Spleen (tissue), 11 donors: ENCODE measurements at regions not wholly inside any gene's neighbourhood (a gene's known extent, or its start where the extent isn't known, plus 50 kb on each side); places are given as distances from the start of the nearest gene placed in this dataset.

Experiments
- DNase-seq: peaks from one replicate; pipeline ENCODE4 v3.0.0-alpha.2; 2020
- H3K27ac ChIP-seq, 8 donors: fragments of 200-600 bp; sonication (generic) in 7 of 8; 1 replicate in 4 of 8; 2 replicates in 4 of 8; pipeline versions ENCODE4 v1.5.0 to v1.8.0; 2016 to 2021; ENCODE audit warnings: inconsistent platforms in 4 of 8, mild to moderate bottlenecking in 4 of 8, moderate library complexity in 1 of 8
- H3K27me3 ChIP-seq, 7 donors: fragments of 200-600 bp; sonication (generic) in 6 of 7; replicated peaks in 1 of 7; 1 replicate in 4 of 7; 2 replicates in 3 of 7; pipeline versions ENCODE4 v1.5.0 to v1.8.0; 2016 to 2021; ENCODE audit warnings: inconsistent platforms in 3 of 7, mild to moderate bottlenecking in 1 of 7
- H3K36me3 ChIP-seq, 6 donors: fragments of 200-600 bp; sonication (generic) in 5 of 6; 1 replicate in 4 of 6; 2 replicates in 2 of 6; pipeline versions ENCODE4 v1.5.0 to v1.8.0; 2016 to 2021; ENCODE audit warnings: inconsistent platforms in 2 of 6
- H3K4me1 ChIP-seq, 6 donors: fragments of 200-600 bp; sonication (generic) in 5 of 6; 1 replicate in 3 of 6; 2 replicates in 3 of 6; pipeline versions ENCODE4 v1.5.0 to v1.8.0; 2016 to 2021; ENCODE audit warnings: inconsistent platforms in 3 of 6
- H3K4me3 ChIP-seq, 8 donors: fragments of 200-600 bp; sonication (generic) in 7 of 8; 1 replicate in 4 of 8; 2 replicates in 4 of 8; pipeline versions ENCODE4 v1.5.0 to v1.8.0; 2016 to 2021; ENCODE audit warnings: inconsistent platforms in 4 of 8, mild to moderate bottlenecking in 4 of 8, moderate library complexity in 2 of 8
- H3K9me3 ChIP-seq, 8 donors: fragments of 200-600 bp; sonication (generic) in 7 of 8; 1 replicate in 4 of 8; 2 replicates in 4 of 8; pipeline versions ENCODE4 v1.5.0 to v1.8.0; 2016 to 2021; ENCODE audit warnings: inconsistent platforms in 4 of 8
- CTCF ChIP-seq, 11 experiments: fragments of 200-600 bp in 7 of 11; fragments of 450-650 bp in 4 of 11; sonication (generic) in 4 of 11; IDR thresholded peaks in 8 of 11; conservative IDR thresholded peaks in 3 of 11; 1 replicate in 7 of 11; 2 replicates in 4 of 11; pipeline versions ENCODE4 v1.4.0 to v1.8.0; 2016 to 2021; ENCODE audit warnings: antibody characterized with exemption in 11 of 11, inconsistent platforms in 4 of 11, mild to moderate bottlenecking in 1 of 11
- POLR2A ChIP-seq, 3 donors: fragments of 450-650 bp; IDR thresholded peaks; one replicate each; pipeline ENCODE4 v1.5.1; 2017; ENCODE audit warnings: antibody characterized with exemption in 3 of 3, mild to moderate bottlenecking in 1 of 3
- POLR2AphosphoS5 ChIP-seq, 3 donors: sonication (generic); formaldehyde crosslinking; IDR thresholded peaks; one replicate each; pipeline ENCODE4 v1.5.1; 2017; ENCODE audit warnings: antibody characterized with exemption in 3 of 3
- WGBS, 5 donors: extraction: QIAGEN DNeasy Blood & Tissue Kit in 3 of 5; methylation state at CpG; one replicate each; pipeline versions ENCODE4 v1.1.5 to v1.1.7; 2013 to 2018; 5-methylcytosine and 5-hydroxymethylcytosine counted together
- intact Hi-C: fragments of 100-400 bp; cut with DNase I; formaldehyde crosslinking; loops from one replicate; pipeline ENCODE4 v1.15.0; 2023; ENCODE audit warnings: low total_unique reads
- donor health status: healthy with polysubstance abuse.
- donor health status: DM: no; HTN: no; CAD: no; lungs with moderate emphysema.
- donor health status: DM: no; HTN: no; CAD: no.
- donor health status: Bipolar disorder and iron deficiency.
- donor health status: healthy.
- donor health status: DM: no; HTN: no; CAD: no.
- donor health status: DM: yes; HTN: yes; CAD: no.

- H3K27me3 ChIP-seq, result no peaks in the 10 kb centered on the region
- no peak overlapping the region for H3K27ac ChIP-seq
- TF ChIP-seq POLR2AphosphoS5 (IDR thresholded peaks at IDR 0.05), result no peak
- TF ChIP-seq CTCF (IDR thresholded peaks at IDR 0.05 in 8 of 11, conservative IDR thresholded peaks at IDR 0.05 in 3 of 11), result no peak
- TF ChIP-seq POLR2A (IDR thresholded peaks at IDR 0.05), result no peak
- intact Hi-C loops, result no loop called here
- no peaks in the 10 kb centered on the region for H3K4me1 ChIP-seq
- DNase-seq, result no peak
- H3K9me3 ChIP-seq, result no peaks in the 10 kb centered on the region
- no peaks in the 10 kb centered on the region for H3K36me3 ChIP-seq
- no peak overlapping the region for H3K4me3 ChIP-seq
These were observed 1628.2 kb upstream of the SLC10A2 start for GRCh38 chr13:104694397-104694796.

- no peak for DNase-seq
- Histone ChIP-seq H3K4me1 (no peaks in the 10 kb centered on the region), H3K9me3 (no peaks in the 10 kb centered on the region), H3K27ac (no peak overlapping the region), H3K27me3 (no peaks in the 10 kb centered on the region), H3K36me3 (no peaks in the 10 kb centered on the region), H3K4me3 (no peak overlapping the region)
- WGBS, 5 donors, result 62 to 81% (median 75%) methylated on average over 4 of the region's 4 CpGs
- intact Hi-C loops, result no loop called here
- TF ChIP-seq POLR2AphosphoS5 (IDR thresholded peaks at IDR 0.05) (no peak), POLR2A (IDR thresholded peaks at IDR 0.05) (no peak), CTCF (IDR thresholded peaks at IDR 0.05 in 8 of 11, conservative IDR thresholded peaks at IDR 0.05 in 3 of 11) (no peak)
These were observed 1626.9 kb upstream of the SLC10A2 start for GRCh38 chr13:104693126-104693525.

GRCh38 chr13:104691767-104692467, 1625.7 kb upstream of the SLC10A2 start:
- WGBS, 5 donors, result 10 to 19% (median 15%) methylated on average over 2 of the region's 2 CpGs
- Histone ChIP-seq H3K4me3 (no peak overlapping the region), H3K27ac (no peak overlapping the region), H3K9me3 (no peaks in the 10 kb centered on the region), H3K27me3 (no peaks in the 10 kb centered on the region), H3K36me3 (no peaks in the 10 kb centered on the region), H3K4me1 (no peaks in the 10 kb centered on the region)
- intact Hi-C loops, result no loop called here
- DNase-seq, result no peak
- no peak for TF ChIP-seq POLR2AphosphoS5 (IDR thresholded peaks at IDR 0.05)
- TF ChIP-seq CTCF (IDR thresholded peaks at IDR 0.05 in 8 of 11, conservative IDR thresholded peaks at IDR 0.05 in 3 of 11), result no peak
- no peak for TF ChIP-seq POLR2A (IDR thresholded peaks at IDR 0.05)

- no peaks in the 10 kb centered on the region for H3K4me1 ChIP-seq
- 74 to 86% (median 78%) methylated on average over 3 of the region's 3 CpGs for WGBS, 5 donors
- no peaks in the 10 kb centered on the region for H3K9me3 ChIP-seq
- no peak overlapping the region for H3K4me3 ChIP-seq
- no peaks in the 10 kb centered on the region for H3K27me3 ChIP-seq
- no peak for DNase-seq
- H3K36me3 ChIP-seq, result no peaks in the 10 kb centered on the region
- TF ChIP-seq CTCF (IDR thresholded peaks at IDR 0.05 in 8 of 11, conservative IDR thresholded peaks at IDR 0.05 in 3 of 11) (no peak), POLR2A (IDR thresholded peaks at IDR 0.05) (no peak), POLR2AphosphoS5 (IDR thresholded peaks at IDR 0.05) (no peak)
- H3K27ac ChIP-seq, result no peak overlapping the region
- intact Hi-C loops, result no loop called here
These were observed 1620.3 kb upstream of the SLC10A2 start for GRCh38 chr13:104686484-104686883.
